Breast epithelium (tissue), 3 donors: ENCODE measurements at regions not wholly inside any gene's neighbourhood (a gene's known extent, or its start where the extent isn't known, plus 50 kb on each side); places are given as distances from the start of the nearest gene placed in this dataset.

Source experiments
- CTCF ChIP-seq, 3 donors: fragments of 450-650 bp; IDR thresholded peaks; one replicate each; pipeline ENCODE4 v1.5.1; 2016 to 2017; ENCODE audit warnings: antibody characterized with exemption in 3 of 3, mild to moderate bottlenecking in 3 of 3, moderate library complexity in 3 of 3
- POLR2A ChIP-seq: fragments of 450-650 bp; IDR thresholded peaks from one replicate; pipeline ENCODE4 v1.6.1; 2016; ENCODE audit warnings: antibody characterized with exemption, mild to moderate bottlenecking, moderate library complexity
- POLR2AphosphoS5 ChIP-seq, 3 donors: sonication (generic); formaldehyde crosslinking; IDR thresholded peaks; one replicate each; pipeline ENCODE4 v1.6.1; 2017; ENCODE audit warnings: antibody characterized with exemption in 3 of 3

GRCh38 chr2:132275396-132275795, 113.6 kb upstream of the ANKRD30BL start:
- TF ChIP-seq POLR2AphosphoS5 (IDR thresholded peaks at IDR 0.05): no peak
- no peak for TF ChIP-seq CTCF (IDR thresholded peaks at IDR 0.05)
- TF ChIP-seq POLR2A: no peak
